HEK293 (cell line): ENCODE measurements at regions not wholly inside any gene's neighbourhood (a gene's known extent, or its start where the extent isn't known, plus 50 kb on each side); places are given as distances from the start of the nearest gene placed in this dataset.

ENCODE experiments used
- CTCF ChIA-PET: fragments of 350-600 bp; formaldehyde crosslinking; extraction: SDS; loops from one replicate; lab custom pipeline; 2021; ENCODE audit warnings: antibody characterized with exemption; lab: Yijun Ruan, JAX
- POLR2A ChIA-PET: fragments of 300-600 bp; formaldehyde crosslinking; extraction: SDS; loops from one replicate; lab custom pipeline; 2020; ENCODE audit warnings: antibody characterized with exemption, inconsistent platforms; lab: Yijun Ruan, JAX
- H3K27ac ChIP-seq: fragments of 200-500 bp; sonication (Bioruptor generic); 2 replicates; pipeline ENCODE4 v1.5.1; 2014; ENCODE audit warnings: low read depth, low read length, control low read depth, inconsistent platforms; ENCODE audit errors: extremely low read depth
- H3K36me3 ChIP-seq, 2 experiments: fragments of 200-500 bp in 1 of 2; sonication (Bioruptor generic) in 1 of 2; 1 replicate in 1 of 2; 2 replicates in 1 of 2; pipeline ENCODE4 v1.5.1; 2014 to 2017; ENCODE audit warnings: inconsistent platforms in 2 of 2, low read length in 2 of 2; ENCODE audit not compliant: control insufficient read depth in 2 of 2, insufficient read depth in 1 of 2
- H3K4me1 ChIP-seq: fragments of 200-500 bp; sonication (Bioruptor generic); 2 replicates; pipeline ENCODE4 v1.5.1; 2014; ENCODE audit warnings: mild to moderate bottlenecking, low read length, inconsistent platforms; ENCODE audit not compliant: control insufficient read depth, insufficient read depth
- H3K4me3 ChIP-seq: 2 replicates; pipeline ENCODE4 v1.5.1; 2011; ENCODE audit warnings: low read depth, mild to moderate bottlenecking, control low read depth, low read length, moderate library complexity
- H3K9me3 ChIP-seq: fragments of 200-500 bp; sonication (Bioruptor generic); 2 replicates; pipeline ENCODE4 v1.5.1; 2014; ENCODE audit warnings: low read depth, low read length, inconsistent platforms; ENCODE audit not compliant: control insufficient read depth, insufficient read depth
- GLIS1 ChIP-seq: fragments of 450-650 bp; formaldehyde crosslinking; IDR thresholded peaks from 2 replicates; pipeline ENCODE4 v1.5.1; 2016; ENCODE audit warnings: missing biosample characterization, missing genetic modification characterization
- MYNN ChIP-seq: fragments of 450-650 bp; formaldehyde crosslinking; IDR thresholded peaks from 2 replicates; pipeline ENCODE4 v1.5.1; 2016; ENCODE audit warnings: missing biosample characterization, missing genetic modification characterization, borderline replicate concordance
- SCRT1 ChIP-seq: fragments of 450-650 bp; formaldehyde crosslinking; IDR thresholded peaks from 2 replicates; pipeline ENCODE4 v1.5.1; 2016; ENCODE audit warnings: missing biosample characterization, missing genetic modification characterization, borderline replicate concordance
- TCF7L2 ChIP-seq: IDR thresholded peaks from 2 replicates; pipeline ENCODE4 v1.6.1; 2011; ENCODE audit warnings: low read depth, mild to moderate bottlenecking, inconsistent platforms, low read length, moderate library complexity, borderline replicate concordance
- ZBTB21 ChIP-seq: fragments of 450-650 bp; formaldehyde crosslinking; IDR thresholded peaks from 2 replicates; pipeline ENCODE4 v1.5.1; 2017; ENCODE audit warnings: missing biosample characterization, missing genetic modification characterization
- ZEB2 ChIP-seq: fragments of 450-650 bp; formaldehyde crosslinking; IDR thresholded peaks from 2 replicates; pipeline ENCODE4 v1.5.1; 2016; ENCODE audit warnings: missing biosample characterization, missing genetic modification characterization
- ZNF112 ChIP-seq: fragments of 450-650 bp; formaldehyde crosslinking; IDR thresholded peaks from 2 replicates; pipeline ENCODE4 v1.5.0; 2017; ENCODE audit warnings: missing biosample characterization, missing genetic modification characterization
- ZNF157 ChIP-seq: fragments of 450-650 bp; formaldehyde crosslinking; IDR thresholded peaks from 2 replicates; pipeline ENCODE4 v1.5.1; 2016; ENCODE audit warnings: missing biosample characterization, missing genetic modification characterization
- ZNF19 ChIP-seq: fragments of 450-650 bp; formaldehyde crosslinking; IDR thresholded peaks from 2 replicates; pipeline ENCODE4; 2016; ENCODE audit warnings: missing biosample characterization, missing genetic modification characterization, low read depth
- ZNF211 ChIP-seq: fragments of 450-650 bp; formaldehyde crosslinking; IDR thresholded peaks from 2 replicates; pipeline ENCODE4 v1.5.1; 2016; ENCODE audit warnings: low read depth, missing biosample characterization, missing genetic modification characterization
- ZNF23 ChIP-seq: fragments of 450-650 bp; formaldehyde crosslinking; IDR thresholded peaks from 2 replicates; pipeline ENCODE4 v1.5.1; 2016; ENCODE audit warnings: missing biosample characterization, missing genetic modification characterization, borderline replicate concordance
- ZNF324 ChIP-seq: fragments of 450-650 bp; formaldehyde crosslinking; IDR thresholded peaks from 2 replicates; pipeline ENCODE4 v1.5.1; 2016; ENCODE audit warnings: missing biosample characterization, missing genetic modification characterization
- ZNF626 ChIP-seq: fragments of 450-650 bp; sonication (Bioruptor Pico); formaldehyde crosslinking; IDR thresholded peaks from 2 replicates; pipeline ENCODE4 v1.5.1; 2018; ENCODE audit warnings: missing biosample characterization, missing genetic modification characterization, inconsistent platforms
- TF ChIP-seq, protein P1 (sequence below): fragments of 450-650 bp; formaldehyde crosslinking; IDR thresholded peaks from 2 replicates; pipeline ENCODE4 v1.5.1; 2017; ENCODE audit warnings: missing biosample characterization, missing genetic modification characterization
- TF ChIP-seq, protein P2 (sequence below): fragments of 450-650 bp; formaldehyde crosslinking; IDR thresholded peaks from 2 replicates; pipeline ENCODE4 v1.5.1; 2016; ENCODE audit warnings: missing biosample characterization, missing genetic modification characterization, low read depth
- TF ChIP-seq, protein P3 (sequence below): fragments of 450-650 bp; formaldehyde crosslinking; IDR thresholded peaks from 2 replicates; pipeline ENCODE4 v1.5.1; 2016; ENCODE audit warnings: missing biosample characterization, missing genetic modification characterization

DNA sequence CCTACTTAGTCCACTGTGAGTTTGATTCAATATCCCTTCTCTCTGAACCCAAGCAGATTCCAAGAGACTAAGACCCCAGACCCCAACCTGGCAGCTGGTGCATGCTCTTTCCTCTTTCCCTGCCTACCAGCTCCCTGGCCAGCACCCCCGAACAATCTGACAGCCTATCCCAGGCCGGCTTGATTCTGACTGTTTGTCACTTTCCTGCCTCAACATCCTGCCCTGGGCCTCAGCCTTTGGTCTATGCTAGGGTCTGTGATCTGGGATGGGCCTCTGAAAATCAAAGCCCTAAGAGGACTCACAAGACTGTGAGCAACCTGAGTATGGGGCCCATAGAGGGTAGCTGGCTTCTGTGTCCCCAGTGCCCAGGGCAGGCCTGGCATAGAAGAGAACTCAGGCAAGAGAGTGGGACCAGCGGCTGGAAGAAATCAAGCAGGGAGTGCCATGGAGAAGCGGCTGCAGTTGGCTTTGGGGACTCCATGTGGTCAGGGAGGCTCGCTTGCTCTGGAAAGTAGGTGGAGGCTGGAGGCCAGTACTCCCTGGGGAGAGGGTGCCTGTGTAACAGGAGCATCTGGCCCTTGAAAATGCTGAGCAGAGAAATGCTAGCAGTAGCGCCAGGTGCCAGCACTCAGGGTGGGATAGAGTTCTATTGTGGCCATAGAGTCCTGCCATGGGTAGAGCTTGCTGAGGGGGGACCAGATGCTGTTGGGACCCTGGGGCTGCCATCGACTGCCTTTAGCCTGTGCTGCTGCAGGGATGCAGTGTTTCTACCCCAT lies 343.9 kb downstream of the DYSF start (continued):
- no peak for TF ChIP-seq ZNF19 (tag by site-specific recombination)

DNA sequence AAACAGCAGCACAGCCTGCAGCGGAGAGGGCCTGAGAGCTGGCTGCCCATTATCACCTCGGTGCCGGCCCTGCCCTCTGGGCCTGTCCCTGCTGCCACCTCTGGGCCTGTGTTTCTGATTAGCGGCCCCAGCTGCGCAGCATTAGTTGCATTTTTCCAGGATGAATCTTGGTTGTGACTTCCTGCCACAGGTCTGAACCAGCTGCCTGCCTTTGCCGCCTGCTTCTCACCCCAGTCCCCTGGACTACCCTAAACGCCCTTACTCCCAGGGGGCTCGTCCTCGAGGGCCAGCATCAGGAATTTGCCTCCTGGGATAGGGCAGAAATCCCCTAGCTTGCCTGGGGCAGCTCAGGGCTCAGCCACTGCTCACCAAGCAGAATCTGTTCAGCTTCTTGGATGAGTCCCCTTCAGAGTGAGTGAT lies 342.8 kb downstream of the DYSF start:
- Histone ChIP-seq H3K4me3 (no peak overlapping the region), H3K9me3 (no peaks in the 10 kb centered on the region), H3K36me3 (no peaks in the 10 kb centered on the region), H3K4me1 (no peaks in the 10 kb centered on the region), H3K27ac (no peak overlapping the region)
- no peak for TF ChIP-seq ZNF23 (tag by site-specific recombination)
- no peak for TF ChIP-seq ZNF626 (tag by site-specific recombination)
- no peak for TF ChIP-seq ZNF211 (tag by site-specific recombination)
- no peak for TF ChIP-seq MYNN
- TF ChIP-seq ZNF112, result no peak
- no peak for TF ChIP-seq ZNF324
- no peak for TF ChIP-seq TCF7L2
- TF ChIP-seq, protein P1, sequence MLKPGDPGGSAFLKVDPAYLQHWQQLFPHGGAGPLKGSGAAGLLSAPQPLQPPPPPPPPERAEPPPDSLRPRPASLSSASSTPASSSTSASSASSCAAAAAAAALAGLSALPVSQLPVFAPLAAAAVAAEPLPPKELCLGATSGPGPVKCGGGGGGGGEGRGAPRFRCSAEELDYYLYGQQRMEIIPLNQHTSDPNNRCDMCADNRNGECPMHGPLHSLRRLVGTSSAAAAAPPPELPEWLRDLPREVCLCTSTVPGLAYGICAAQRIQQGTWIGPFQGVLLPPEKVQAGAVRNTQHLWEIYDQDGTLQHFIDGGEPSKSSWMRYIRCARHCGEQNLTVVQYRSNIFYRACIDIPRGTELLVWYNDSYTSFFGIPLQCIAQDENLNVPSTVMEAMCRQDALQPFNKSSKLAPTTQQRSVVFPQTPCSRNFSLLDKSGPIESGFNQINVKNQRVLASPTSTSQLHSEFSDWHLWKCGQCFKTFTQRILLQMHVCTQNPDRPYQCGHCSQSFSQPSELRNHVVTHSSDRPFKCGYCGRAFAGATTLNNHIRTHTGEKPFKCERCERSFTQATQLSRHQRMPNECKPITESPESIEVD (tag by site-specific recombination), result no peak
- no peak for TF ChIP-seq ZEB2 (tag by site-specific recombination)
- TF ChIP-seq SCRT1, result no peak
- no peak for TF ChIP-seq ZBTB21 (tag by site-specific recombination)
- no peak for TF ChIP-seq ZNF157
- TF ChIP-seq, protein P2, sequence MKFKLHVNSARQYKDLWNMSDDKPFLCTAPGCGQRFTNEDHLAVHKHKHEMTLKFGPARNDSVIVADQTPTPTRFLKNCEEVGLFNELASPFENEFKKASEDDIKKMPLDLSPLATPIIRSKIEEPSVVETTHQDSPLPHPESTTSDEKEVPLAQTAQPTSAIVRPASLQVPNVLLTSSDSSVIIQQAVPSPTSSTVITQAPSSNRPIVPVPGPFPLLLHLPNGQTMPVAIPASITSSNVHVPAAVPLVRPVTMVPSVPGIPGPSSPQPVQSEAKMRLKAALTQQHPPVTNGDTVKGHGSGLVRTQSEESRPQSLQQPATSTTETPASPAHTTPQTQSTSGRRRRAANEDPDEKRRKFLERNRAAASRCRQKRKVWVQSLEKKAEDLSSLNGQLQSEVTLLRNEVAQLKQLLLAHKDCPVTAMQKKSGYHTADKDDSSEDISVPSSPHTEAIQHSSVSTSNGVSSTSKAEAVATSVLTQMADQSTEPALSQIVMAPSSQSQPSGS (tag by site-specific recombination), result no peak
- CTCF ChIA-PET, result interaction anchor here (0.5 to 4.8 kb wide), 12 partner anchors 9 to 775 kb away, joined by 3 to 41 read pairs (median 5); no protein-coding TSS in a partner anchor
- POLR2A ChIA-PET, result no interaction called here

DNA sequence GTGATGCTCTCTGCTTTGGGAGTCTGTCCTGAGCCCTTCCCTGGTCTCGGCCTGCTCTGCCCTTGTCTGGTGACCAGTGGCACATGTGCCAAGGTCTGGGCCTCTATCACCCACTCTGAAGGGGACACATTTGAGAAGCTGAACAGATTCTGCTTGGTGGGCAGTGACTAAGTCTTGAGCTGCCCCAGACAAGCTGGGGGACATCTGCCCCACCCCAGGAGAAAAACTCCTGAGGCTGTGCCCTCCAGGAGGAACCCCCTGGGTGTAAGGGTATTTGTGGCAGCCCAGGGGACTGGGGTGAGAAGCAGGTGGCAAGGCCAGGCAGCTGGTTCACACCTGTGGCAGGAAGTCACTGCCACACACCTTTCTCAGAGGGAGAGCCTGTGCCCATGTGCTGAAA lies 342.1 kb downstream of the DYSF start:
- Histone ChIP-seq H3K4me1 (no peaks in the 10 kb centered on the region), H3K27ac (no peak overlapping the region), H3K9me3 (no peaks in the 10 kb centered on the region), H3K4me3 (no peak overlapping the region)
- TF ChIP-seq, protein P3, sequence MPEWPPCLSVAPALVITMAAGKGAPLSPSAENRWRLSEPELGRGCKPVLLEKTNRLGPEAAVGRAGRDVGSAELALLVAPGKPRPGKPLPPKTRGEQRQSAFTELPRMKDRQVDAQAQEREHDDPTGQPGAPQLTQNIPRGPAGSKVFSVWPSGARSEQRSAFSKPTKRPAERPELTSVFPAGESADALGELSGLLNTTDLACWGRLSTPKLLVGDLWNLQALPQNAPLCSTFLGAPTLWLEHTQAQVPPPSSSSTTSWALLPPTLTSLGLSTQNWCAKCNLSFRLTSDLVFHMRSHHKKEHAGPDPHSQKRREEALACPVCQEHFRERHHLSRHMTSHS (tag by site-specific recombination), result no peak
- peak; percentile 28; the same call in 1 of the 2 replicates for TF ChIP-seq GLIS1 (tag by site-specific recombination)
- TF ChIP-seq, all 188 proteins: peak for 1
- no peaks in the 10 kb centered on the region for H3K36me3 ChIP-seq
- ChIA-PET POLR2A (no interaction called here), CTCF (interaction anchor here (0.7 to 1.9 kb wide), 7 partner anchors 11 to 342 kb away, joined by 3 to 7 read pairs (median 4); no protein-coding TSS in a partner anchor)
